Neural progenitor cell (in vitro differentiated cells): ENCODE measurements at regions not wholly inside any gene's neighbourhood (a gene's known extent, or its start where the extent isn't known, plus 50 kb on each side); places are given as distances from the start of the nearest gene placed in this dataset.

ENCODE experiments used
- CTCF ChIP-seq: fragments of 200-600 bp; sonication (generic); IDR thresholded peaks from 2 replicates; pipeline ENCODE4 v1.5.1; 2017; ENCODE audit warnings: antibody characterized with exemption, mild to moderate bottlenecking
- EZH2 ChIP-seq: fragments of 200-600 bp; sonication (generic); IDR thresholded peaks from 2 replicates; pipeline ENCODE4 v1.6.1; 2017; ENCODE audit warnings: antibody characterized with exemption, mild to moderate bottlenecking, moderate library complexity
- EZH2phosphoT487 ChIP-seq: fragments of 200-600 bp; sonication (generic); IDR thresholded peaks from 2 replicates; pipeline ENCODE4 v1.6.1; 2017; ENCODE audit warnings: antibody characterized with exemption

DNA sequence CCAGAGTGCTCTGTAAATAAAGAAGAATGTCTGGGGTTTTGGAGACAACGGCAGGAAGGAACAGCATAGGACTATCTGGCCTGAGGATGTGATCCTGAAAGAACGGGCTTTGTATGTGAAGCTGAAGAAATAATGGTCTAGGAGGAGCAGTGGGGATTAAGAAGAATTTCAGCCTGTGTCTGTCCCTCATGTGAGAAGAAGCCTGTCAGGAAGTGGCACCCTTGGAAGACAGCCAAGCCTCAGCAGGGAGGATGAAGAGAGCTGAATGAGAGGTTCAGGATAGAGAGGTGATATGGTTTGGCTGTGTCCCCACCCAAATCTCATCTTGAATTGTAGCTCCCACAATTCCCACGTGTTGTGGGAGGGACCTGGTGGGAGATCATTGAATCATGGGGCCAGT is 56.9 kb upstream of the TCL1A start:
- no peak for TF ChIP-seq CTCF
- TF ChIP-seq EZH2 = no peak
- no peak for TF ChIP-seq EZH2phosphoT487
